ENCODE measurements at regions not wholly inside any gene's neighbourhood (a gene's known extent, or its start where the extent isn't known, plus 50 kb on each side); places are given as distances from the start of the nearest gene placed in this dataset.
"Not testable (repeated sequence)": the region's sequence is repeated elsewhere in the genome, so short reads cannot be mapped to it uniquely, and the experiment has no call there.

- H3K9ac ChIP-seq (ENCODE audit: low read length in 3 of 3) = no peak overlapping the region
- FAIRE-seq (no peak), DNase-seq (no peak)
- H3K4me1 ChIP-seq (ENCODE audit: control insufficient read depth in 2 of 3, insufficient read depth in 2 of 3, low read depth in 1 of 3, low read length in 3 of 3) = no peaks in the 10 kb centered on the region
- no peak overlapping the region for H3K4me3 ChIP-seq (ENCODE audit: low read length in 3 of 3)
- no peaks in the 10 kb centered on the region for H3K36me3 ChIP-seq (ENCODE audit: control insufficient read depth in 2 of 3, insufficient read depth in 3 of 3, low read length in 3 of 3)
- no peaks in the 10 kb centered on the region for H3K9me3 ChIP-seq (ENCODE audit: control insufficient read depth in 2 of 3, insufficient read depth in 1 of 3, low read length in 3 of 3)
- intact Hi-C loops (cut with DNase I) = no loop called here
- H3K27ac ChIP-seq (ENCODE audit: low read depth in 2 of 2, low read length in 2 of 2) = no peak overlapping the region
- H3K27me3 ChIP-seq (ENCODE audit: control insufficient read depth, insufficient read depth, low read length) = no peaks in the 10 kb centered on the region
- TF ChIP-seq CTCF (IDR thresholded peaks at IDR 0.05; ENCODE audit: borderline replicate concordance, extremely low read depth, insufficient read depth) = no peak
Observed at GRCh38 chr13:40370661-40371060, 295.8 kb downstream of the FOXO1 start.

GRCh38 chr13:40371531-40372125, 294.8 kb downstream of the FOXO1 start:
- Histone ChIP-seq H3K27me3 (ENCODE audit: control insufficient read depth, insufficient read depth, low read length) (no peaks in the 10 kb centered on the region), H3K9me3 (ENCODE audit: control insufficient read depth in 2 of 3, insufficient read depth in 1 of 3, low read length in 3 of 3) (no peaks in the 10 kb centered on the region), H3K4me3 (ENCODE audit: low read length in 3 of 3) (no peak overlapping the region), H3K36me3 (ENCODE audit: control insufficient read depth in 2 of 3, insufficient read depth in 3 of 3, low read length in 3 of 3) (no peaks in the 10 kb centered on the region), H3K27ac (ENCODE audit: low read depth in 2 of 2, low read length in 2 of 2) (no peak overlapping the region), H3K4me1 (ENCODE audit: control insufficient read depth in 2 of 3, insufficient read depth in 2 of 3, low read depth in 1 of 3, low read length in 3 of 3) (no peaks in the 10 kb centered on the region), H3K9ac (ENCODE audit: low read length in 3 of 3) (no peak overlapping the region)
- FAIRE-seq (no peak), DNase-seq (no peak)
- intact Hi-C loops (cut with DNase I) = no loop called here
- no peak for TF ChIP-seq CTCF (IDR thresholded peaks at IDR 0.05; ENCODE audit: borderline replicate concordance, extremely low read depth, insufficient read depth)

- H3K36me3 ChIP-seq (ENCODE audit: control insufficient read depth in 2 of 3, insufficient read depth in 3 of 3, low read length in 3 of 3); DNase-seq; FAIRE-seq; intact Hi-C loops (cut with DNase I); H3K9me3 ChIP-seq (ENCODE audit: control insufficient read depth in 2 of 3, insufficient read depth in 1 of 3, low read length in 3 of 3); H3K9ac ChIP-seq (ENCODE audit: low read length in 3 of 3); H3K4me1 ChIP-seq (ENCODE audit: control insufficient read depth in 2 of 3, insufficient read depth in 2 of 3, low read depth in 1 of 3, low read length in 3 of 3); H3K27me3 ChIP-seq (ENCODE audit: control insufficient read depth, insufficient read depth, low read length); H3K27ac ChIP-seq (ENCODE audit: low read depth in 2 of 2, low read length in 2 of 2); H3K4me3 ChIP-seq (ENCODE audit: low read length in 3 of 3): not testable (repeated sequence)
Observed at GRCh38 chr13:40373608-40374007, 292.8 kb downstream of the FOXO1 start.

GRCh38 chr13:40375489-40376171, 290.8 kb downstream of the FOXO1 start:
- intact Hi-C loops (cut with DNase I) = no loop called here
- FAIRE-seq (no peak), DNase-seq (no peak)
- Histone ChIP-seq H3K27me3 (ENCODE audit: control insufficient read depth, insufficient read depth, low read length) (no peaks in the 10 kb centered on the region), H3K9me3 (ENCODE audit: control insufficient read depth in 2 of 3, insufficient read depth in 1 of 3, low read length in 3 of 3) (no peaks in the 10 kb centered on the region), H3K27ac (ENCODE audit: low read depth in 2 of 2, low read length in 2 of 2) (no peak overlapping the region), H3K9ac (ENCODE audit: low read length in 3 of 3) (no peak overlapping the region), H3K4me3 (ENCODE audit: low read length in 3 of 3) (no peak overlapping the region), H3K36me3 (ENCODE audit: control insufficient read depth in 2 of 3, insufficient read depth in 3 of 3, low read length in 3 of 3) (no peaks in the 10 kb centered on the region), H3K4me1 (ENCODE audit: control insufficient read depth in 2 of 3, insufficient read depth in 2 of 3, low read depth in 1 of 3, low read length in 3 of 3) (no peaks in the 10 kb centered on the region)
- no peak for TF ChIP-seq CTCF (IDR thresholded peaks at IDR 0.05; ENCODE audit: borderline replicate concordance, extremely low read depth, insufficient read depth)
